B cell (primary cell): ENCODE measurements at regions not wholly inside any gene's neighbourhood (a gene's known extent, or its start where the extent isn't known, plus 50 kb on each side); places are given as distances from the start of the nearest gene placed in this dataset.

Experiments
- ATAC-seq: fragments of 200-7000 bp; cut with Tn5 transposase; one replicate; pipeline ENCODE4 v1.10.0; 2021; ENCODE audit warnings: low read depth, mild to moderate bottlenecking, moderate number of reproducible peaks, moderate library complexity
- CTCF ChIA-PET: fragments of 350-600 bp; sonication (Branson Sonifier 250); formaldehyde crosslinking; loops from one replicate; lab custom pipeline; 2021; ENCODE audit warnings: antibody characterized with exemption, inconsistent platforms; lab: Charles Lee
- POLR2A ChIA-PET: fragments of 350-600 bp; sonication (Branson Sonifier 250); formaldehyde crosslinking; loops from one replicate; lab custom pipeline; 2021; ENCODE audit warnings: antibody characterized with exemption; lab: Charles Lee
- DNase-seq: peaks from one replicate; pipeline ENCODE4 v3.0.0; 2013
- H2AFZ ChIP-seq: 2 replicates; pipeline ENCODE4 v1.6.1; 2012; ENCODE audit warnings: mild to moderate bottlenecking, low read depth, low read length; ENCODE audit not compliant: insufficient read depth, poor library complexity, severe bottlenecking
- H3K27ac ChIP-seq, 2 donors: 1 replicate in 1 of 2; 2 replicates in 1 of 2; pipeline ENCODE4 v1.5.1; 2012 to 2013; ENCODE audit warnings: low read length in 2 of 2, mild to moderate bottlenecking in 2 of 2, moderate library complexity in 1 of 2
- H3K27me3 ChIP-seq, 4 experiments: fragments of 200-600 bp in 1 of 4; sonication (generic) in 1 of 4; replicated peaks in 1 of 4; 1 replicate in 2 of 4; 2 replicates in 2 of 4; pipeline versions ENCODE4 v1.6.1 to v1.7.0; 2013 to 2016; ENCODE audit warnings: low read length in 3 of 4, mild to moderate bottlenecking in 2 of 4, mixed read lengths in 1 of 4, moderate library complexity in 1 of 4; ENCODE audit not compliant: insufficient read depth in 4 of 4, control insufficient read depth in 3 of 4; ENCODE audit errors: control extremely low read depth in 1 of 4
- H3K36me3 ChIP-seq, 2 experiments: replicated peaks in 1 of 2; 1 replicate in 1 of 2; 2 replicates in 1 of 2; pipeline versions ENCODE4 v1.6.1 to v1.7.1; 2013; ENCODE audit warnings: low read length in 1 of 2; ENCODE audit not compliant: insufficient read depth in 2 of 2, control insufficient read depth in 1 of 2; ENCODE audit errors: control extremely low read depth in 1 of 2, extremely low read depth in 1 of 2
- H3K4me1 ChIP-seq, 2 donors: fragments of 200-600 bp in 1 of 2; sonication (generic) in 1 of 2; 1 replicate in 1 of 2; 2 replicates in 1 of 2; pipeline versions ENCODE4 v1.5.1 to v1.6.1; 2013 to 2017; ENCODE audit warnings: low read length in 2 of 2; ENCODE audit not compliant: control insufficient read depth in 2 of 2, insufficient read depth in 2 of 2
- H3K4me2 ChIP-seq: replicated peaks from 2 replicates; pipeline ENCODE3; 2012; ENCODE audit warnings: mild to moderate bottlenecking, low read depth, low read length; ENCODE audit not compliant: poor library complexity, severe bottlenecking
- H3K4me3 ChIP-seq, 5 experiments: fragments of 200-600 bp in 1 of 5; sonication (generic) in 1 of 5; 1 replicate in 3 of 5; 2 replicates in 2 of 5; pipeline versions ENCODE4 v1.5.1 to v1.7.0; 2011 to 2016; ENCODE audit warnings: low read length in 4 of 5, mild to moderate bottlenecking in 4 of 5, low read depth in 2 of 5, control low read depth in 1 of 5, moderate library complexity in 1 of 5; ENCODE audit not compliant: insufficient read depth in 1 of 5; ENCODE audit errors: control extremely low read depth in 1 of 5, extremely low read depth in 1 of 5
- H3K79me2 ChIP-seq: fragments of 200-600 bp; sonication (generic); one replicate; pipeline ENCODE4 v1.6.0; 2016; ENCODE audit warnings: low read length; ENCODE audit not compliant: control insufficient read depth, insufficient read depth
- H3K9ac ChIP-seq: fragments of 200-600 bp; sonication (generic); 2 replicates; pipeline ENCODE4 v1.6.1; 2017; ENCODE audit warnings: mild to moderate bottlenecking, low read length, moderate library complexity
- H3K9me3 ChIP-seq, 3 donors: one replicate each; pipeline versions ENCODE4 v1.6.1 to v1.7.1; 2013; ENCODE audit warnings: low read length in 2 of 3; ENCODE audit not compliant: control insufficient read depth in 2 of 3, insufficient read depth in 1 of 3; ENCODE audit errors: control extremely low read depth in 1 of 3
- H4K20me1 ChIP-seq: 2 replicates; pipeline ENCODE4 v1.6.0; 2012; ENCODE audit warnings: mild to moderate bottlenecking, low read length; ENCODE audit not compliant: insufficient read depth, control insufficient read depth, poor library complexity, severe bottlenecking
- H3K27ac Mint-ChIP-seq: one replicate; pipeline ENCODE4 v1.8.0; 2021; ENCODE audit warnings: mixed read lengths
- H3K27me3 Mint-ChIP-seq: one replicate; pipeline ENCODE4 v1.8.0; 2021; ENCODE audit warnings: mixed read lengths
- H3K4me1 Mint-ChIP-seq: one replicate; pipeline ENCODE4 v1.8.0; 2021; ENCODE audit warnings: mixed read lengths
- H3K4me3 Mint-ChIP-seq: one replicate; pipeline ENCODE4 v1.8.0; 2021; ENCODE audit warnings: mixed read lengths
- H3K9me3 Mint-ChIP-seq: one replicate; pipeline ENCODE4 v1.8.0; 2022; ENCODE audit warnings: mixed read lengths; ENCODE audit not compliant: insufficient read depth
- CTCF ChIP-seq: fragments of 200-600 bp; IDR thresholded peaks from one replicate; pipeline ENCODE4 v1.8.0; 2022; ENCODE audit warnings: antibody characterized with exemption, mild to moderate bottlenecking
- EZH2 ChIP-seq: IDR thresholded peaks from 2 replicates; pipeline ENCODE4 v1.6.1; 2012; ENCODE audit warnings: borderline replicate concordance, low read depth, mild to moderate bottlenecking, moderate library complexity, low read length; ENCODE audit not compliant: insufficient read depth, poor library complexity, severe bottlenecking
- WGBS: methylation state at CpG from one replicate; pipeline ENCODE4 v1.1.5; 2013; ENCODE audit warnings: missing lambda C conversion rate; ENCODE audit not compliant: insufficient coverage; 5-methylcytosine and 5-hydroxymethylcytosine counted together
- intact Hi-C: fragments of 100-400 bp; cut with micrococcal nuclease; formaldehyde crosslinking; loops from one replicate; pipeline ENCODE4 v1.10.0; 2022

DNA sequence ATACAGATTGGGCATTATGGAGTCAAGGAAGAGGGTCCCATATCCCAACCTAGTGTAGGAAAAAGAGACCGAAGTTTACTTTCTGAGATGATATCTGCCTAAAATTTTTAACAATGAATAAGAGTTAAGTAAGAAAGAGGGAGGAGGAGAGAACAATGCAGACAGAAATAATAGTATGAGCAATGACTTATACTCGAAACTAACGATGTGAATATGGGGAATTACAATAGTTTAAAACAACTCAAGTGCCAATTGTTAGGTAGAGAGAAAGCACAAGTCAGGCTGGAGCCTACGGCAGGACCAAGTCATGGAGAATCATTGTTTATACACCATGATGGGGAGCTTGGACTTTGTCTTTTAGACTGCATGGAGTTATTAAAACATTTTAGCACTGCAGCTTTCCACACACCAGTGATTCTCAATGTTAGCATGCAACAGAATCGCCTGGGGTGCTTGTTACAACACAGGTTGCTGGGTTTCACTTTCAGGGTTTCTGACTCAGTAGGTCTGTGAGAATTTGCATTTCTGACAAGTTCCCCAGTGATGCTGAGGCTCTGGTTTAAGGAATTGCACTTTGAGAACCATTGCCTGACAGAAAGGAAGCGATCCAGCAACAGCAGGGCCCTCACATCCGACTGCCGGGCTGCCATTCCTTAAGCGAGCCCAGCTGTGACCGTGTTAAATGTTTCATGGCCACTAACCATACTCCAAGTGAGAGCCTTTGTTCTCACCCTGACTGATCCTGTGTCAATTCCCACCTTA lies 511.2 kb downstream of the DCDC2C start:
- Histone ChIP-seq H3K4me3 (no peak overlapping the region), H4K20me1 (no peaks in the 10 kb centered on the region), H3K4me1 (no peaks in the 10 kb centered on the region), H3K27ac (no peak overlapping the region), H3K9ac (no peak overlapping the region), H3K79me2 (no peaks in the 10 kb centered on the region), H3K27me3 (no peaks in the 10 kb centered on the region), H3K36me3 (no peaks in the 10 kb centered on the region), H3K9me3 (peaks cover 0 to 3% (median 0%) of the 10 kb centered on the region in 3 donors), H2AFZ (no peak overlapping the region), H3K4me2 (no peak overlapping the region)
- CTCF ChIA-PET: no interaction called here
- intact Hi-C loops: no loop called here
- POLR2A ChIA-PET: no interaction called here
- no peak overlapping the region for H3K4me3 Mint-ChIP-seq
- 76% methylated on average over 6 of the region's 10 CpGs for WGBS
- H3K27ac Mint-ChIP-seq: no peak overlapping the region
- no peak for ATAC-seq
- TF ChIP-seq CTCF (no peak), EZH2 (no peak)
- H3K9me3 Mint-ChIP-seq: peaks cover 4% of the 10 kb centered on the region
- H3K4me1 Mint-ChIP-seq: no peaks in the 10 kb centered on the region
- DNase-seq: no peak
- H3K27me3 Mint-ChIP-seq: no peaks in the 10 kb centered on the region

DNA sequence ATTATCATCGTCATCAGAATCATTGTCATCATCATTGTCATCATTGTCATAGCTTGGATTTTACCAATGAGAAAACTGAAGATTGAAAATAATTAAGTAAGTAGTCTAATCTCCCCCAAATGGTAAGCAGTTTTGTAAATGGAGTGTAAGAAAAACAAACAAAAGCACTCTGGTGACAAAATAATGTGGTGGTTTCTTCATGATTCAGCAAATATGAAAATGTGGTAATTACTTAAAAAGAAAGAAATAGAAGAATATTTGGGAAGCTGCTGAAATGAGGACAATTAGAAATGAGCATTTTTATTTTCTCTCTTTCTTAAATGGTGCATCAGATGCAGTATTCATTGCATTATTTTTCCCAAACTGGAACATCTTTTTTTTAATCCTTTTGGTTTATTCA lies 514.4 kb downstream of the DCDC2C start:
- POLR2A ChIA-PET: no interaction called here
- no CpG with 5 or more reads among the region's 1 CpG for WGBS
- no peaks in the 10 kb centered on the region for H4K20me1 ChIP-seq
- intact Hi-C loops: no loop called here
- DNase-seq (no peak), ATAC-seq (no peak)
- H3K4me1 ChIP-seq: no peaks in the 10 kb centered on the region
- Mint-ChIP-seq H3K27ac (no peak overlapping the region), H3K4me1 (no peaks in the 10 kb centered on the region), H3K9me3 (no peaks in the 10 kb centered on the region), H3K4me3 (no peak overlapping the region), H3K27me3 (no peaks in the 10 kb centered on the region)
- H3K9me3 ChIP-seq: no peaks in the 10 kb centered on the region
- H3K4me2 ChIP-seq: no peak overlapping the region
- no peak overlapping the region for H3K4me3 ChIP-seq
- H3K9ac ChIP-seq: no peak overlapping the region
- CTCF ChIA-PET: no interaction called here
- TF ChIP-seq CTCF (no peak), EZH2 (no peak)
- H3K79me2 ChIP-seq: no peaks in the 10 kb centered on the region
- no peaks in the 10 kb centered on the region for H3K27me3 ChIP-seq
- no peak overlapping the region for H2AFZ ChIP-seq
- H3K36me3 ChIP-seq: no peaks in the 10 kb centered on the region
- H3K27ac ChIP-seq: no peak overlapping the region
